Suppressor macrophage treated with lipopolysaccharide for 1 hour (primary cell): ENCODE measurements at regions not wholly inside any gene's neighbourhood (a gene's known extent, or its start where the extent isn't known, plus 50 kb on each side); places are given as distances from the start of the nearest gene placed in this dataset.

Source experiments
- DNase-seq, 3 donors: peaks; one replicate each; pipeline ENCODE4 v3.0.0-alpha.2; 2020 to 2022

GRCh38 chr17:71679832-71680231 lies 441.0 kb upstream of the SOX9 start:
- no peak for DNase-seq

GRCh38 chr17:71681427-71682173 lies 439.2 kb upstream of the SOX9 start:
- no peak for DNase-seq

- DNase-seq, result no peak
Measured at GRCh38 chr17:71682174-71682494, 438.7 kb upstream of the SOX9 start.

- no peak for DNase-seq
Measured at GRCh38 chr17:71689782-71690181, 431.0 kb upstream of the SOX9 start.

GRCh38 chr17:71699907-71700306 lies 420.9 kb upstream of the SOX9 start:
- no peak for DNase-seq

GRCh38 chr17:71703701-71704100 lies 417.1 kb upstream of the SOX9 start:
- no peak for DNase-seq

- DNase-seq, result no peak
Measured at GRCh38 chr17:71709271-71709890, 411.4 kb upstream of the SOX9 start.

- DNase-seq, result no peak
Measured at GRCh38 chr17:71709946-71710345, 410.9 kb upstream of the SOX9 start.

- no peak for DNase-seq
Measured at GRCh38 chr17:71710816-71711215, 410.0 kb upstream of the SOX9 start.

- no peak for DNase-seq
Measured at GRCh38 chr17:71713846-71714245, 407.0 kb upstream of the SOX9 start.

GRCh38 chr17:71724339-71724738 lies 396.5 kb upstream of the SOX9 start:
- DNase-seq, result no peak

GRCh38 chr17:71725811-71726210 lies 395.0 kb upstream of the SOX9 start:
- no peak for DNase-seq

- no peak for DNase-seq
Measured at GRCh38 chr17:71726341-71726740, 394.5 kb upstream of the SOX9 start.

GRCh38 chr17:71727292-71727691 lies 393.5 kb upstream of the SOX9 start:
- DNase-seq, result no peak

- DNase-seq, result no peak
Measured at GRCh38 chr17:71727723-71728122, 393.1 kb upstream of the SOX9 start.

GRCh38 chr17:71730871-71731270 lies 389.9 kb upstream of the SOX9 start:
- no peak for DNase-seq

GRCh38 chr17:71735893-71736292 lies 384.9 kb upstream of the SOX9 start:
- no peak for DNase-seq

GRCh38 chr17:71740866-71741265 lies 380.0 kb upstream of the SOX9 start:
- no peak for DNase-seq

- DNase-seq, result no peak
Measured at GRCh38 chr17:71741836-71742235, 379.0 kb upstream of the SOX9 start.

- DNase-seq, result no peak
Measured at GRCh38 chr17:71748872-71749271, 371.9 kb upstream of the SOX9 start.

- no peak for DNase-seq
Measured at GRCh38 chr17:71753070-71753469, 367.8 kb upstream of the SOX9 start.

- no peak for DNase-seq
Measured at GRCh38 chr17:71757156-71757555, 363.7 kb upstream of the SOX9 start.

- DNase-seq, result no peak
Measured at GRCh38 chr17:71757956-71758355, 362.9 kb upstream of the SOX9 start.

GRCh38 chr17:71759422-71760060 lies 361.3 kb upstream of the SOX9 start:
- no peak for DNase-seq
